Vagina (tissue), 2 donors: ENCODE measurements at regions not wholly inside any gene's neighbourhood (a gene's known extent, or its start where the extent isn't known, plus 50 kb on each side); places are given as distances from the start of the nearest gene placed in this dataset.

Experiments
- DNase-seq, 2 donors: peaks; one replicate each; pipeline ENCODE4 v3.0.0-alpha.2; 2017; ENCODE audit errors: extremely low spot score in 2 of 2
- H3K27ac ChIP-seq: fragments of 200-600 bp; sonication (generic); one replicate; pipeline ENCODE4 v1.5.1; 2019
- H3K27me3 ChIP-seq: fragments of 200-600 bp; sonication (generic); one replicate; pipeline ENCODE4 v1.5.1; 2019
- H3K36me3 ChIP-seq, 2 donors: fragments of 200-600 bp; sonication (generic); one replicate each; pipeline ENCODE4 v1.5.1; 2017 to 2019
- H3K4me1 ChIP-seq: fragments of 200-600 bp; sonication (generic); one replicate; pipeline ENCODE4 v1.5.1; 2019
- H3K4me3 ChIP-seq, 2 donors: fragments of 200-600 bp; sonication (generic); 1 replicate in 1 of 2; 2 replicates in 1 of 2; pipeline ENCODE4 v1.5.1; 2016 to 2019
- H3K9me3 ChIP-seq: fragments of 200-600 bp; sonication (generic); one replicate; pipeline ENCODE4 v1.5.1; 2019
- CTCF ChIP-seq, 3 experiments: fragments of 450-650 bp in 2 of 3; fragments of 200-600 bp in 1 of 3; sonication (generic) in 1 of 3; IDR thresholded peaks; one replicate each; pipeline ENCODE4 v1.5.1; 2017 to 2019; ENCODE audit warnings: antibody characterized with exemption in 3 of 3, mild to moderate bottlenecking in 2 of 3, moderate library complexity in 2 of 3
- POLR2A ChIP-seq, 2 donors: fragments of 450-650 bp; IDR thresholded peaks; one replicate each; pipeline ENCODE4 v1.6.1; 2017; ENCODE audit warnings: antibody characterized with exemption in 2 of 2, mild to moderate bottlenecking in 2 of 2, moderate library complexity in 2 of 2
- POLR2AphosphoS5 ChIP-seq, 2 donors: sonication (generic); formaldehyde crosslinking; IDR thresholded peaks; one replicate each; pipeline ENCODE4 v1.9.0; 2017; ENCODE audit warnings: antibody characterized with exemption in 2 of 2, mild to moderate bottlenecking in 2 of 2, low read depth in 1 of 2; ENCODE audit not compliant: insufficient read depth in 1 of 2
- intact Hi-C: fragments of 100-400 bp; cut with DNase I; formaldehyde crosslinking; loops from one replicate; pipeline ENCODE4 v1.15.1; 2023

GRCh38 chr12:64955746-64956145 lies 131.3 kb downstream of the TBC1D30 start:
- Histone ChIP-seq H3K9me3 (no peaks in the 10 kb centered on the region), H3K27ac (no peak overlapping the region), H3K27me3 (no peaks in the 10 kb centered on the region), H3K4me3 (no peak overlapping the region), H3K4me1 (no peaks in the 10 kb centered on the region), H3K36me3 (no peaks in the 10 kb centered on the region)
- intact Hi-C loops = no loop called here
- TF ChIP-seq POLR2AphosphoS5 (IDR thresholded peaks at IDR 0.05; ENCODE audit: insufficient read depth in 1 of 2, low read depth in 1 of 2) (no peak), POLR2A (IDR thresholded peaks at IDR 0.05) (no peak), CTCF (IDR thresholded peaks at IDR 0.05) (no peak)
- no peak for DNase-seq

GRCh38 chr12:64965920-64966319 lies 141.5 kb downstream of the TBC1D30 start:
- Histone ChIP-seq H3K27ac (no peak overlapping the region), H3K9me3 (no peaks in the 10 kb centered on the region), H3K4me1 (no peaks in the 10 kb centered on the region), H3K4me3 (no peak overlapping the region), H3K27me3 (no peaks in the 10 kb centered on the region), H3K36me3 (no peaks in the 10 kb centered on the region)
- intact Hi-C loops = no loop called here
- no peak for TF ChIP-seq CTCF (IDR thresholded peaks at IDR 0.05)
- no peak for TF ChIP-seq POLR2AphosphoS5 (IDR thresholded peaks at IDR 0.05; ENCODE audit: insufficient read depth in 1 of 2, low read depth in 1 of 2)
- DNase-seq = no peak

GRCh38 chr12:64968989-64969819 lies 144.8 kb downstream of the TBC1D30 start:
- DNase-seq = no peak
- no peak overlapping the region for H3K27ac ChIP-seq
- intact Hi-C loops = no loop called here
- no peaks in the 10 kb centered on the region for H3K36me3 ChIP-seq
- H3K4me1 ChIP-seq = no peaks in the 10 kb centered on the region
- no peak overlapping the region for H3K4me3 ChIP-seq
- H3K27me3 ChIP-seq = no peaks in the 10 kb centered on the region
- no peaks in the 10 kb centered on the region for H3K9me3 ChIP-seq
- no peak for TF ChIP-seq CTCF (IDR thresholded peaks at IDR 0.05)
- TF ChIP-seq POLR2A (IDR thresholded peaks at IDR 0.05) = no peak
- TF ChIP-seq POLR2AphosphoS5 (IDR thresholded peaks at IDR 0.05; ENCODE audit: insufficient read depth in 1 of 2, low read depth in 1 of 2) = no peak

GRCh38 chr12:64976131-64976530 lies 145.0 kb downstream of the WIF1 start:
- no peak overlapping the region for H3K4me3 ChIP-seq
- intact Hi-C loops = no loop called here
- H3K27ac ChIP-seq = no peak overlapping the region
- no peak for DNase-seq
- TF ChIP-seq POLR2AphosphoS5 (IDR thresholded peaks at IDR 0.05; ENCODE audit: insufficient read depth in 1 of 2, low read depth in 1 of 2) (no peak), CTCF (IDR thresholded peaks at IDR 0.05) (no peak), POLR2A (IDR thresholded peaks at IDR 0.05) (no peak)
- no peaks in the 10 kb centered on the region for H3K4me1 ChIP-seq
- no peaks in the 10 kb centered on the region for H3K27me3 ChIP-seq
- H3K9me3 ChIP-seq = peaks cover 3% of the 10 kb centered on the region
- no peaks in the 10 kb centered on the region for H3K36me3 ChIP-seq

GRCh38 chr12:64983771-64984278 lies 137.3 kb downstream of the WIF1 start:
- H3K4me1 ChIP-seq = no peaks in the 10 kb centered on the region
- intact Hi-C loops = no loop called here
- no peaks in the 10 kb centered on the region for H3K27me3 ChIP-seq
- H3K9me3 ChIP-seq = peaks cover 3% of the 10 kb centered on the region
- TF ChIP-seq POLR2A (IDR thresholded peaks at IDR 0.05) (no peak), POLR2AphosphoS5 (IDR thresholded peaks at IDR 0.05; ENCODE audit: insufficient read depth in 1 of 2, low read depth in 1 of 2) (no peak), CTCF (IDR thresholded peaks at IDR 0.05) (no peak)
- H3K27ac ChIP-seq = no peak overlapping the region
- H3K36me3 ChIP-seq = no peaks in the 10 kb centered on the region
- no peak overlapping the region for H3K4me3 ChIP-seq
- no peak for DNase-seq
